Gastrocnemius medialis (tissue), 4 donors: ENCODE measurements at regions not wholly inside any gene's neighbourhood (a gene's known extent, or its start where the extent isn't known, plus 50 kb on each side); places are given as distances from the start of the nearest gene placed in this dataset.

Experiments
- ATAC-seq, 2 donors: fragments of 150-250 bp; one replicate each; pipeline ENCODE4 v1.9.1; 2016
- DNase-seq, 2 donors: peaks; one replicate each; pipeline ENCODE4 v3.0.0-alpha.2; 2019
- H3K27ac ChIP-seq, 4 donors: fragments of 200-600 bp; sonication (generic); 1 replicate in 1 of 4; 2 replicates in 3 of 4; pipeline ENCODE4 v1.5.1; 2016 to 2018; ENCODE audit warnings: mild to moderate bottlenecking in 2 of 4, moderate library complexity in 1 of 4
- H3K27me3 ChIP-seq, 3 donors: fragments of 200-600 bp; sonication (generic) in 2 of 3; 1 replicate in 1 of 3; 2 replicates in 2 of 3; pipeline versions ENCODE4 v1.5.1 to v1.6.0; 2016 to 2019; ENCODE audit warnings: mild to moderate bottlenecking in 1 of 3, moderate library complexity in 1 of 3
- H3K36me3 ChIP-seq, 2 donors: fragments of 200-600 bp; sonication (generic) in 1 of 2; one replicate each; pipeline ENCODE4 v1.5.1; 2017 to 2018
- H3K4me1 ChIP-seq, 2 donors: fragments of 200-600 bp; sonication (generic) in 1 of 2; one replicate each; pipeline ENCODE4 v1.5.1; 2016 to 2017; ENCODE audit warnings: mild to moderate bottlenecking in 2 of 2
- H3K4me3 ChIP-seq, 4 donors: fragments of 200-600 bp; sonication (generic) in 3 of 4; 1 replicate in 1 of 4; 2 replicates in 3 of 4; pipeline ENCODE4 v1.5.1; 2016 to 2019; ENCODE audit warnings: mild to moderate bottlenecking in 2 of 4
- H3K9me3 ChIP-seq, 3 donors: fragments of 200-600 bp; sonication (generic) in 2 of 3; 1 replicate in 1 of 3; 2 replicates in 2 of 3; pipeline ENCODE4 v1.5.1; 2016 to 2019
- CTCF ChIP-seq, 5 experiments: fragments of 450-650 bp in 3 of 5; fragments of 200-600 bp in 2 of 5; sonication (generic) in 2 of 5; IDR thresholded peaks in 4 of 5; conservative IDR thresholded peaks in 1 of 5; 1 replicate in 4 of 5; 2 replicates in 1 of 5; pipeline ENCODE4 v1.5.1; 2016 to 2019; ENCODE audit warnings: antibody characterized with exemption in 5 of 5, mild to moderate bottlenecking in 3 of 5, moderate library complexity in 3 of 5
- POLR2A ChIP-seq, 2 donors: fragments of 450-650 bp; IDR thresholded peaks; one replicate each; pipeline ENCODE4 v1.6.1; 2017; ENCODE audit warnings: antibody characterized with exemption in 2 of 2, mild to moderate bottlenecking in 2 of 2, moderate library complexity in 2 of 2
- in situ Hi-C, 4 donors: fragments of 200-750 bp; cut with MboI; loops; one replicate each; pipeline versions ENCODE4 v1.15.0 to v1.8.0; 2017; ENCODE audit warnings: low sequenced_read_pairs in 4 of 4
- intact Hi-C: fragments of 100-400 bp; cut with DNase I; formaldehyde crosslinking; loops from one replicate; pipeline ENCODE4 v1.15.1; 2023; ENCODE audit warnings: low total_unique reads

DNA sequence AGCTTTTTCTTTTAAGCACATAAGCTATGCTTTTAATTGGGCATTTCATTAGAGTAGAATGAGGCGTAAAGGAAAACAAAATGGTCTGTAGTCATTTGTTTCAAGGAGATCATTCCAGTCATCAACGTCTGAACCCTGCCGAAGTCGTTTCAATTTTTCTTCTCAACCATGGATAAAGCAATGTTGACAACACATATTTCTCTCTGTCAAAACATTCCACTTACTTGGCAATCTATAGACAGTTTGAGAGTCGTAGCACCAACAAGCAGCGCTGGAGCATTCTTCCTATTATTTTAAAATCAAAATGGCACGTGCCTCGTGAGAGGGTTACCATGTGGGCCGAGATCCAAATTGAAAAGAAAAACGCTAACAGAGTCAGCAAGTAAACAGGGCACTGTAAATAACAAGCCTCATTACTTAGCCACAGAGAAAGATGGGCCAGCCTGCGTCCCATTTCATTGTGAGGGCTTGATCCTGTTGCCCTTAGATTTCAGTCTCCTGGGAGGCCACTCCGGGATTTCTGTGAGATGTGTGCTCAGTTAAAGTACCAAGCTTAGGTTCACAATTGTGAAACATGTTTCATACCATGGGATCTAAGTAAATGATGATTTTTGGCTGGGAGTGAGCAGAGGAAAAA, 422.9 kb downstream of the DTWD2 start:
- TF ChIP-seq POLR2A (IDR thresholded peaks at IDR 0.05): no peak
- no peak for TF ChIP-seq CTCF (IDR thresholded peaks at IDR 0.05 in 4 of 5, conservative IDR thresholded peaks at IDR 0.05 in 1 of 5)
- Histone ChIP-seq H3K27ac (no peak overlapping the region), H3K36me3 (no peaks in the 10 kb centered on the region), H3K27me3 (no peaks in the 10 kb centered on the region), H3K9me3 (no peaks in the 10 kb centered on the region), H3K4me3 (no peak overlapping the region), H3K4me1 (no peaks in the 10 kb centered on the region)
- DNase-seq: no peak
- in situ Hi-C loops (no loop called here), intact Hi-C loops (no loop called here)
- ATAC-seq: no peak

- in situ Hi-C loops: no loop called here
- ATAC-seq (no peak), DNase-seq (no peak)
- no peaks in the 10 kb centered on the region for H3K9me3 ChIP-seq
- H3K27me3 ChIP-seq: no peaks in the 10 kb centered on the region
- no peaks in the 10 kb centered on the region for H3K36me3 ChIP-seq
- H3K4me3 ChIP-seq: no peak overlapping the region
- intact Hi-C loops: no loop called here
- H3K4me1 ChIP-seq: no peaks in the 10 kb centered on the region
- no peak for TF ChIP-seq CTCF (IDR thresholded peaks at IDR 0.05 in 4 of 5, conservative IDR thresholded peaks at IDR 0.05 in 1 of 5)
- TF ChIP-seq POLR2A (IDR thresholded peaks at IDR 0.05): no peak
- H3K27ac ChIP-seq: no peak overlapping the region
Observed at GRCh38 chr5:118561971-118562370, 426.4 kb downstream of the DTWD2 start.

GRCh38 chr5:118561235-118561634, 427.1 kb downstream of the DTWD2 start:
- intact Hi-C loops: no loop called here
- Histone ChIP-seq H3K4me3 (no peak overlapping the region), H3K27me3 (no peaks in the 10 kb centered on the region), H3K9me3 (no peaks in the 10 kb centered on the region), H3K27ac (no peak overlapping the region), H3K4me1 (no peaks in the 10 kb centered on the region), H3K36me3 (no peaks in the 10 kb centered on the region)
- ATAC-seq (no peak), DNase-seq (no peak)
- in situ Hi-C loops: no loop called here
- TF ChIP-seq POLR2A (IDR thresholded peaks at IDR 0.05): no peak
- no peak for TF ChIP-seq CTCF (IDR thresholded peaks at IDR 0.05 in 4 of 5, conservative IDR thresholded peaks at IDR 0.05 in 1 of 5)

GRCh38 chr5:118558871-118559270, 429.5 kb downstream of the DTWD2 start:
- TF ChIP-seq CTCF (IDR thresholded peaks at IDR 0.05 in 4 of 5, conservative IDR thresholded peaks at IDR 0.05 in 1 of 5): no peak
- no peak for TF ChIP-seq POLR2A (IDR thresholded peaks at IDR 0.05)
- H3K27ac ChIP-seq: no peak overlapping the region
- no peak for ATAC-seq
- in situ Hi-C loops: no loop called here
- no peaks in the 10 kb centered on the region for H3K36me3 ChIP-seq
- no peaks in the 10 kb centered on the region for H3K27me3 ChIP-seq
- H3K4me1 ChIP-seq: no peaks in the 10 kb centered on the region
- H3K9me3 ChIP-seq: no peaks in the 10 kb centered on the region
- no peak for DNase-seq
- intact Hi-C loops: no loop called here
- no peak overlapping the region for H3K4me3 ChIP-seq

DNA sequence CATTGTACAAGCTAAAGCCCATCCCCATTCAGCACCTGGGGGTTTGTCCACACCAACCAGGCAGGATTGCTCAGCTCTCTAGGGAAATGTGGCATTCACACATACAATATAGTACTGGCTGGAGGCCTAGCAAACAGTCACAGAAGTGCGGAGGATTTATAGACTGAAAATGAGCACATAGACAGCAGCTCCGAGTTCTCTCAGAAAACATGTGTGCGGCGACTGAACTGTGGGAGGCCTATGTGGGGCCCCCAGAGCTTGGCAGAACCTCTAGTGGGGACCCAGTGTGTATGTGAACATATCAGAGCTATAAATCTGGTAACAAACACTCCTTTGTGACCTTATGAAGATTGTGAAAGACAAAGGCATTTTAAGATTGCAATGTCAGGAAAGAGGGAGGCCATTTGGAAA, 431.1 kb downstream of the DTWD2 start:
- no peak for DNase-seq
- in situ Hi-C loops: no loop called here
- intact Hi-C loops: no loop called here

More for the DNA sequence above, 431.1 kb downstream of the DTWD2 start:
- H3K36me3 ChIP-seq: no peaks in the 10 kb centered on the region
- TF ChIP-seq CTCF (IDR thresholded peaks at IDR 0.05 in 4 of 5, conservative IDR thresholded peaks at IDR 0.05 in 1 of 5) (no peak), POLR2A (IDR thresholded peaks at IDR 0.05) (no peak)
- H3K4me3 ChIP-seq: no peak overlapping the region
- H3K9me3 ChIP-seq: no peaks in the 10 kb centered on the region
- H3K4me1 ChIP-seq: no peaks in the 10 kb centered on the region
- H3K27me3 ChIP-seq: no peaks in the 10 kb centered on the region
- no peak for ATAC-seq
- H3K27ac ChIP-seq: no peak overlapping the region
